B cell (primary cell): ENCODE measurements at regions not wholly inside any gene's neighbourhood (a gene's known extent, or its start where the extent isn't known, plus 50 kb on each side); places are given as distances from the start of the nearest gene placed in this dataset.
"Not testable (repeated sequence)": the region's sequence is repeated elsewhere in the genome, so short reads cannot be mapped to it uniquely, and the experiment has no call there.

Source experiments
- ATAC-seq: fragments of 200-7000 bp; cut with Tn5 transposase; one replicate; pipeline ENCODE4 v1.10.0; 2021; ENCODE audit warnings: low read depth, mild to moderate bottlenecking, moderate number of reproducible peaks, moderate library complexity
- CTCF ChIA-PET: fragments of 350-600 bp; sonication (Branson Sonifier 250); formaldehyde crosslinking; loops from one replicate; lab custom pipeline; 2021; ENCODE audit warnings: antibody characterized with exemption, inconsistent platforms; lab: Charles Lee
- POLR2A ChIA-PET: fragments of 350-600 bp; sonication (Branson Sonifier 250); formaldehyde crosslinking; loops from one replicate; lab custom pipeline; 2021; ENCODE audit warnings: antibody characterized with exemption; lab: Charles Lee
- DNase-seq: peaks from one replicate; pipeline ENCODE4 v3.0.0; 2013
- H2AFZ ChIP-seq: 2 replicates; pipeline ENCODE4 v1.6.1; 2012; ENCODE audit warnings: mild to moderate bottlenecking, low read depth, low read length; ENCODE audit not compliant: insufficient read depth, poor library complexity, severe bottlenecking
- H3K27ac ChIP-seq, 2 donors: 1 replicate in 1 of 2; 2 replicates in 1 of 2; pipeline ENCODE4 v1.5.1; 2012 to 2013; ENCODE audit warnings: low read length in 2 of 2, mild to moderate bottlenecking in 2 of 2, moderate library complexity in 1 of 2
- H3K27me3 ChIP-seq, 4 experiments: fragments of 200-600 bp in 1 of 4; sonication (generic) in 1 of 4; replicated peaks in 1 of 4; 1 replicate in 2 of 4; 2 replicates in 2 of 4; pipeline versions ENCODE4 v1.6.1 to v1.7.0; 2013 to 2016; ENCODE audit warnings: low read length in 3 of 4, mild to moderate bottlenecking in 2 of 4, mixed read lengths in 1 of 4, moderate library complexity in 1 of 4; ENCODE audit not compliant: insufficient read depth in 4 of 4, control insufficient read depth in 3 of 4; ENCODE audit errors: control extremely low read depth in 1 of 4
- H3K36me3 ChIP-seq, 2 experiments: replicated peaks in 1 of 2; 1 replicate in 1 of 2; 2 replicates in 1 of 2; pipeline versions ENCODE4 v1.6.1 to v1.7.1; 2013; ENCODE audit warnings: low read length in 1 of 2; ENCODE audit not compliant: insufficient read depth in 2 of 2, control insufficient read depth in 1 of 2; ENCODE audit errors: control extremely low read depth in 1 of 2, extremely low read depth in 1 of 2
- H3K4me1 ChIP-seq, 2 donors: fragments of 200-600 bp in 1 of 2; sonication (generic) in 1 of 2; 1 replicate in 1 of 2; 2 replicates in 1 of 2; pipeline versions ENCODE4 v1.5.1 to v1.6.1; 2013 to 2017; ENCODE audit warnings: low read length in 2 of 2; ENCODE audit not compliant: control insufficient read depth in 2 of 2, insufficient read depth in 2 of 2
- H3K4me2 ChIP-seq: replicated peaks from 2 replicates; pipeline ENCODE3; 2012; ENCODE audit warnings: mild to moderate bottlenecking, low read depth, low read length; ENCODE audit not compliant: poor library complexity, severe bottlenecking
- H3K4me3 ChIP-seq, 5 experiments: fragments of 200-600 bp in 1 of 5; sonication (generic) in 1 of 5; 1 replicate in 3 of 5; 2 replicates in 2 of 5; pipeline versions ENCODE4 v1.5.1 to v1.7.0; 2011 to 2016; ENCODE audit warnings: low read length in 4 of 5, mild to moderate bottlenecking in 4 of 5, low read depth in 2 of 5, control low read depth in 1 of 5, moderate library complexity in 1 of 5; ENCODE audit not compliant: insufficient read depth in 1 of 5; ENCODE audit errors: control extremely low read depth in 1 of 5, extremely low read depth in 1 of 5
- H3K79me2 ChIP-seq: fragments of 200-600 bp; sonication (generic); one replicate; pipeline ENCODE4 v1.6.0; 2016; ENCODE audit warnings: low read length; ENCODE audit not compliant: control insufficient read depth, insufficient read depth
- H3K9ac ChIP-seq: fragments of 200-600 bp; sonication (generic); 2 replicates; pipeline ENCODE4 v1.6.1; 2017; ENCODE audit warnings: mild to moderate bottlenecking, low read length, moderate library complexity
- H3K9me3 ChIP-seq, 3 donors: one replicate each; pipeline versions ENCODE4 v1.6.1 to v1.7.1; 2013; ENCODE audit warnings: low read length in 2 of 3; ENCODE audit not compliant: control insufficient read depth in 2 of 3, insufficient read depth in 1 of 3; ENCODE audit errors: control extremely low read depth in 1 of 3
- H4K20me1 ChIP-seq: 2 replicates; pipeline ENCODE4 v1.6.0; 2012; ENCODE audit warnings: mild to moderate bottlenecking, low read length; ENCODE audit not compliant: insufficient read depth, control insufficient read depth, poor library complexity, severe bottlenecking
- H3K27ac Mint-ChIP-seq: one replicate; pipeline ENCODE4 v1.8.0; 2021; ENCODE audit warnings: mixed read lengths
- H3K27me3 Mint-ChIP-seq: one replicate; pipeline ENCODE4 v1.8.0; 2021; ENCODE audit warnings: mixed read lengths
- H3K4me1 Mint-ChIP-seq: one replicate; pipeline ENCODE4 v1.8.0; 2021; ENCODE audit warnings: mixed read lengths
- H3K4me3 Mint-ChIP-seq: one replicate; pipeline ENCODE4 v1.8.0; 2021; ENCODE audit warnings: mixed read lengths
- H3K9me3 Mint-ChIP-seq: one replicate; pipeline ENCODE4 v1.8.0; 2022; ENCODE audit warnings: mixed read lengths; ENCODE audit not compliant: insufficient read depth
- WGBS: methylation state at CpG from one replicate; pipeline ENCODE4 v1.1.5; 2013; ENCODE audit warnings: missing lambda C conversion rate; ENCODE audit not compliant: insufficient coverage; 5-methylcytosine and 5-hydroxymethylcytosine counted together
- intact Hi-C: fragments of 100-400 bp; cut with micrococcal nuclease; formaldehyde crosslinking; loops from one replicate; pipeline ENCODE4 v1.10.0; 2022

GRCh38 chr21:8757399-8758093, 1763.8 kb upstream of the TPTE start:
- H4K20me1 ChIP-seq, H3K27ac ChIP-seq, ATAC-seq, H3K27me3 ChIP-seq, CTCF ChIA-PET, H3K4me1 ChIP-seq, H2AFZ ChIP-seq, DNase-seq, H3K27me3 Mint-ChIP-seq, H3K4me2 ChIP-seq, H3K27ac Mint-ChIP-seq, POLR2A ChIA-PET, H3K4me3 Mint-ChIP-seq, H3K9me3 Mint-ChIP-seq, H3K79me2 ChIP-seq, intact Hi-C loops, H3K4me3 ChIP-seq, H3K4me1 Mint-ChIP-seq, H3K9ac ChIP-seq, H3K36me3 ChIP-seq: not testable (repeated sequence)
- WGBS = 72% methylated on average over 14 of the region's 14 CpGs
- H3K9me3 ChIP-seq = peaks cover 2 to 18% (median 14%) of the 10 kb centered on the region in 3 donors

DNA sequence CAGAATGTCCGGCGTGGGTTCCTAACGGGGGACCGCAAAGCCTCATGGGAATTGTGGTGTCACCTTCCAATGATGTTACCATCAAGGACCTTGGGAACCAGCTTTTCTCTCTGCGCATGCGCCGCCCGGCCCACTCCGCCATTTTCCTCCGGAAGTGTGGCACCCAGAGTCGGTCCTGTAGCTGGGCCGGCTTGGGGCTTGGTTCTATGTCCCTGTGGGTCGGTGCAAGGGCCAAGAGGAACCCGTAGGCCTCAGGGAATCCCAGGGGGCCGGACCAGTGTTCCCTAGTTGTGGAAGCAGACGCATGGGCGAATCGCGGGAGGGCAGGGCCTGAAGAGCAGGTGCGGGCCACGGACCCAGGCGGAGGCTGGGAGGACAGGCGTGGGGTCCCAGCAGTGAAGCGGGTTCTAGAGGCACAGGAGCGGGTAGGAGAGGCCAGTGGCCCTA, 1762.4 kb upstream of the TPTE start:
- H3K4me1 ChIP-seq, H3K4me1 Mint-ChIP-seq, CTCF ChIA-PET, H3K27ac ChIP-seq, H4K20me1 ChIP-seq, H3K4me3 ChIP-seq, H3K27me3 Mint-ChIP-seq, H3K4me3 Mint-ChIP-seq, H3K27ac Mint-ChIP-seq, H3K36me3 ChIP-seq, H3K27me3 ChIP-seq, H3K79me2 ChIP-seq, POLR2A ChIA-PET, H2AFZ ChIP-seq, H3K4me2 ChIP-seq, H3K9ac ChIP-seq, H3K9me3 Mint-ChIP-seq, ATAC-seq, intact Hi-C loops, DNase-seq: not testable (repeated sequence)
- H3K9me3 ChIP-seq = peaks cover 3 to 22% (median 16%) of the 10 kb centered on the region in 3 donors
- 88% methylated on average over 25 of the region's 25 CpGs for WGBS

- ATAC-seq, H3K4me1 ChIP-seq, H3K36me3 ChIP-seq, H3K9ac ChIP-seq, intact Hi-C loops, DNase-seq, H3K4me3 ChIP-seq, H3K4me2 ChIP-seq, H3K27ac Mint-ChIP-seq, H2AFZ ChIP-seq, H3K27me3 Mint-ChIP-seq, H3K27me3 ChIP-seq, H3K9me3 Mint-ChIP-seq, H3K79me2 ChIP-seq, POLR2A ChIA-PET, H3K4me1 Mint-ChIP-seq, H3K4me3 Mint-ChIP-seq, H4K20me1 ChIP-seq, CTCF ChIA-PET, H3K27ac ChIP-seq: not testable (repeated sequence)
- WGBS = 30% methylated on average over 2 of the region's 2 CpGs
- peaks cover 4 to 25% (median 23%) of the 10 kb centered on the region in 3 donors for H3K9me3 ChIP-seq
Observed at GRCh38 chr21:8762241-8762640, 1759.1 kb upstream of the TPTE start.

DNA sequence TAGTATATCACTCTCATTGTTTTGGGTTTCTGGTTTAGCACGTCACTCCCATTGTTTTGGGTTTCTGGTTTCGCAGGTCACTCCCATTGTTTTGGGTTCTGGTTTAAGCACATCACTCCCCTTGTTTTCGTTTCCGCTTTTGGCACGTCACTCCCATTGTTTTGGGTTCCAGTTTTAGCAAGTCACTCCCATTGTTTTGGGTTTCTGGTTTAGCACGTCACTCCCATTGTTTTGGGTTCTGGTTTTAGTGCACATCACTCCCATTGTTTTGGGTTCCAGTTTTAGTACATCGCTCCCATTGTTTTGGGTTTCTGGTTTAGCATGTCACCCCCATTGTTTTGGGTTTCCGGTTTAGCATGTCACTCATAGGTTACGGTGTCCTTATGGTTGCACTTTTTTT, 1757.0 kb upstream of the TPTE start:
- H3K4me1 ChIP-seq, H3K27me3 Mint-ChIP-seq, H3K27ac Mint-ChIP-seq, H3K36me3 ChIP-seq, H3K27ac ChIP-seq, H3K4me2 ChIP-seq, CTCF ChIA-PET, H3K9ac ChIP-seq, H4K20me1 ChIP-seq, ATAC-seq, DNase-seq, H3K27me3 ChIP-seq, H3K4me3 Mint-ChIP-seq, H3K79me2 ChIP-seq, POLR2A ChIA-PET, H3K9me3 Mint-ChIP-seq, H2AFZ ChIP-seq, H3K4me1 Mint-ChIP-seq, intact Hi-C loops, H3K4me3 ChIP-seq: not testable (repeated sequence)
- WGBS = 79% methylated on average over 8 of the region's 9 CpGs
- peaks cover 4 to 17% (median 7%) of the 10 kb centered on the region in 3 donors for H3K9me3 ChIP-seq
